ENCODE measurements at regions not wholly inside any gene's neighbourhood (a gene's known extent, or its start where the extent isn't known, plus 50 kb on each side); places are given as distances from the start of the nearest gene placed in this dataset.

GRCh38 chr19:29104605-29105241 lies 108.2 kb downstream of the UQCRFS1 start:
- no peak for TF ChIP-seq CTCF (IDR thresholded peaks at IDR 0.05)
- no peak for TF ChIP-seq POLR2AphosphoS5 (IDR thresholded peaks at IDR 0.05)
- no peak for TF ChIP-seq POLR2A (IDR thresholded peaks at IDR 0.05)
